HFF-Myc (cell line): ENCODE measurements at regions not wholly inside any gene's neighbourhood (a gene's known extent, or its start where the extent isn't known, plus 50 kb on each side); places are given as distances from the start of the nearest gene placed in this dataset.

ENCODE experiments used
- DNase-seq: peaks from one replicate; pipeline ENCODE4 v3.0.0-alpha.2; 2011; ENCODE audit warnings: low read depth; ENCODE audit errors: extremely low read depth
- H3K4me3 ChIP-seq: replicated peaks from 2 replicates; pipeline ENCODE4 v1.5.1; 2011; ENCODE audit warnings: low read depth, mild to moderate bottlenecking, control low read depth, low read length
- TF ChIP-seq, protein P1 (sequence below): IDR thresholded peaks from 2 replicates; pipeline ENCODE4 v1.5.1; 2012; ENCODE audit warnings: mild to moderate bottlenecking, low read depth, low read length, control low read depth; ENCODE audit errors: missing control alignments

DNA sequence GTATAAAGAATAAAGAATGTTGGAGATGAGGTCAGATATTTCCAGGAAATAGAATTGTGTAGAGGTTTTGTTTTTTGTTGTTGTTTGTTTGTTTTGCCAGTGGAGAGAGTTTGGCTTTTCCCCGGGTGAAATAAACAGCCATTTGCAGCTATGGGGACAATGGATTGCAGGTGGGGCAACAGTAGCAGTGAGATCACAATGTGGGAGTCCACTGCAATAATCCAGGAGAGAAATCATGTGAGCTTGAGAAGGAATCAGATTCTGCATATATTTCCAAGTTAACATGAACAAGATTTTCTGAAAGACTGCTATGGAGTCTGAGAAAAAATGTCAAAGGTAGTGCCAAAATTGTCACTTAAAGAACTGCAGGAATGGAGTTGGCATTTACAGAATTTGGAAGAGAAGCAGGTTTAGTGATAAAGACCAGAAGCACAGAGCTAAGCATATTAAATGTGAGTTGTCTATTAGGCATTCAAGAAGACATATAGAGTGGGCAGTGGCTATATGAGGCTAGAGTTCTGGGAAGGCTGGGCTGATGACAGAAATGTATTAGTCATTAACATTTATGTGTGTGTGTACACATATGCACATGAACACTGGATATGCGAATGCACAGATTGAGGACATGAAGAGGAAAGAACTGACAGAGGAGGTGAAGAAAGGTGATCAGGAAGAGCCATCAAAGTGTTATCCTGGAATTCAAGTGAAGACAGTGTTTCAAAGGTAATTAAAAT, 729.6 kb upstream of the PTBP2 start:
- no peak overlapping the region for H3K4me3 ChIP-seq
- no peak for DNase-seq
- TF ChIP-seq, protein P1, sequence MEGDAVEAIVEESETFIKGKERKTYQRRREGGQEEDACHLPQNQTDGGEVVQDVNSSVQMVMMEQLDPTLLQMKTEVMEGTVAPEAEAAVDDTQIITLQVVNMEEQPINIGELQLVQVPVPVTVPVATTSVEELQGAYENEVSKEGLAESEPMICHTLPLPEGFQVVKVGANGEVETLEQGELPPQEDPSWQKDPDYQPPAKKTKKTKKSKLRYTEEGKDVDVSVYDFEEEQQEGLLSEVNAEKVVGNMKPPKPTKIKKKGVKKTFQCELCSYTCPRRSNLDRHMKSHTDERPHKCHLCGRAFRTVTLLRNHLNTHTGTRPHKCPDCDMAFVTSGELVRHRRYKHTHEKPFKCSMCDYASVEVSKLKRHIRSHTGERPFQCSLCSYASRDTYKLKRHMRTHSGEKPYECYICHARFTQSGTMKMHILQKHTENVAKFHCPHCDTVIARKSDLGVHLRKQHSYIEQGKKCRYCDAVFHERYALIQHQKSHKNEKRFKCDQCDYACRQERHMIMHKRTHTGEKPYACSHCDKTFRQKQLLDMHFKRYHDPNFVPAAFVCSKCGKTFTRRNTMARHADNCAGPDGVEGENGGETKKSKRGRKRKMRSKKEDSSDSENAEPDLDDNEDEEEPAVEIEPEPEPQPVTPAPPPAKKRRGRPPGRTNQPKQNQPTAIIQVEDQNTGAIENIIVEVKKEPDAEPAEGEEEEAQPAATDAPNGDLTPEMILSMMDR: no peak

DNA sequence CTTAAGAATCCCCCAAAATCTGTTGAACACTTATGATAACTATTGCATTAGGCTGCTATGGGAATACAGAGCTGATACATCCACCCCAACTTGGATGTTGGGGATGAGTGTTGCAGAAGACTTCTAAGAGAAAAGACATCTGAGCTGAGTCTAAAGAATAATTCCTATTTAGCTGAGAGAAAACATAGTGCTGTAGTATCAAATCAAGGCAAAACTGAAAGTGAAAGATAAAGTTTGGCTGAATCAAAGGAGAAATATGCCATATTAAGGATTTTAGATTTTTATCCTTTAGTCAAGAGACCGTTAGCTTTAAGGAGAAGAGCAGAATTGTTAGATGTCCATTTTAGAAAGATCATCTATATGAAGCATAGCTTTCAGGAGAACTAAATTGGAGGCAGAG, 726.9 kb upstream of the PTBP2 start:
- DNase-seq: no peak
- TF ChIP-seq, protein P1: no peak
- no peak overlapping the region for H3K4me3 ChIP-seq

DNA sequence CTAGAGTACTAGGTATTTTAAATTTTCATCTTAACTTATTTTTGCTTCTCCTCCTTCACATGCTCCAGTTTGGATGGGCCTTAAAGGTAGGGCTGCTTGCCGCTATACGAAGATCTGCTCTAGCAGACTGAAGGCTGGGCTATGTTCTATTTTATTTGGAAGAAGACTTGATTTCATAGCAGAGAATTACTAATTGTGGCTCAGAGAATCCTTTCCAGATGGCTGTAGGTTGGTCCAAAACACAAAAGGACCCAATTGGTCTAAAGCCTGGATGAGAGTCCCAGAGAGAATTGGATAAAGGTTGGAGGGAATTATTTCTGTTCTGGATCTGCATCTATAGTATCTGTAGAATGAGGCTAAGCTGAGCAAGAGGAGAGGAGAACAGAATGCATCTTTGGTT, 719.4 kb upstream of the PTBP2 start:
- no peak for DNase-seq
- H3K4me3 ChIP-seq: no peak overlapping the region
- TF ChIP-seq, protein P1: no peak

DNA sequence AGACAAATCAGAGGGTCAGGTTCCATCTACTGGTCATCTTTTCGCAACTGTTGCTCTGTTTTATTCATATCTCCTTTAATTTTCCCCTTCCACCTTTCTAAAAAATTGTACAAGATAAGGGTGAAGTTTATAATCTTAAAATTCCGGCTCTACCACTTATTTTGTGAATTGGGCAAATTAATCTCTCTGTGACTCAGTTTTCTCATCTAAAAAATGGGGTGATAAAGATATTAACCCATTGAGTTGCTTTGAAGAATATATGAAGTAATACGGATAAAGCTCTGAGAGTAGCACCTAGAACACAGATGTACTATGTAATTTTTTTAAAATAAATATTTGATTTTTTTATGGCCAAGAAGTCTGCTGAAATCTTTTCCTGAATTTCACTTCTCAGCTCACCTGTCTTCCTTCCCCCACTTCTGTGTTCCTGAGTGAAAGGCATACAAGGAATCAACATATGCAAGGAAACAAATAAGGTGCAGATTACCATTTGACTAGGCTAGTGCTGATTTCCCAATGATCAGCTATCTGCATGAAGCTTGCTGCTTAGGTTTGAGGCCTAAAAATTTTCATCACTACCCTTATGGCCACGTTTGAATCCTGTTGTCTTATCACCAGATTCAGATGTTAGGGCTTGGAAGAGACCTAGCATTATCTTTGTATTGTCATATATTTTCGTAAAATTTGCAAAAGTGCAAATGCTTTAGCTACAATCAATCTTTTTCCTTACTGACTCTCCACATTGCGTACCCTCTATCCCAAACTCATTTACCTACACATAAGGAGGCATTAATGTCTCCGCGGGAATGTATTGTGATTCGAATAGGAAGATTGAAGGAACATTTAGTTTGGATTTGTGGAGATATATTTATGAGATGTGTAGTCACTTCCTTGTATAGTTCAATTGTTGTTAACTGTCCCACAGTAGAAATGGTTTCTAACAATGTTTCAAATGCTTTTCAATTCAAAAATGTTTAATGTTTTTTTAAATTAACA, 718.3 kb upstream of the PTBP2 start:
- DNase-seq: no peak
- H3K4me3 ChIP-seq: no peak overlapping the region
- TF ChIP-seq, protein P1: no peak

DNA sequence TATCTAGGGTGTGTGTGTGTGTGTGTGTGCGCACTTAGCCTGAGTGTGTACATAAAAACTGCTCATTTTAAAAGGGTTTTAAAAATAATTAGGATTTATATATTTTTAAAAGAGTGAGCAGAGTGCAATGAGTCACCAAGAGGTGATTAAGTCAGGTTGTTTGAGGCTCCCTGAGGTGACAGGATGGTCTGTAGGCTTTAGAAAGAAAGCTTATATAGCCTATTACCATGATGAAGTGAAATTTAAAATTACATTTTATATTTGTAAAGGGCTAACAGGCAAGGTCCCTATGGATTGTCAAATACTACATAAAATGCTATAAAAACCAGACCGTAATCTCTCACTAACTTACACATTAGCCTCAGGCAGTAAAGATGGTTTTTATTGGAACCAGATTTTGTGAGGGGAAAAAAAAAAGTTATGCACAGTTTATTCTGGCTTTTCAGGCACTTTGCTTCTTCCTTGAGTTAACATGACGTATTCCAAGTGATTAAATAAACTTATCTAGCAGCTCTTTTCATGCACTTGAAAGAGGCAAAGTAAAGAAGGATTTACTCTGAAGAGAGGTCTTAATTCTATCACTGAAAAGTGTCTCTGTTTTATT, 711.7 kb upstream of the PTBP2 start:
- DNase-seq: no peak
- TF ChIP-seq, protein P1: no peak

DNA sequence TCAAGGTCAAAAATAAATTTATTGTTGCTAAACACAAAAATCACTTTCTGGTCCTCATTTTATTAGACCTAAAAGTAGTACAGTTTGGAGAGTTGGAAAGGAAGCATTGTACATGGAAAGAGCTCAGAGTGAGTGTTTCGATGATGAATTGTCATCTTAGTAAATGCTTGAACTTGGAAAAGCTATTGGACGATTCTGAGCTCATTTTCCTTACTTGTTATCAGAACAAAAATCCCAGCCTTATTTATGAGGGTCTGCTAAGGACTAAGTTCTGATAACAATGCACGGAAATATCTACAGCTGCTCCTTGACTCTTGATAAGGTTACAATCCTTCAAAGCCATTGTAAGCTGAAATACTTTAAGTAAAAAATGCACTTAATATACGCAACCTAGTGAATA, 710.0 kb upstream of the PTBP2 start:
- no peak overlapping the region for H3K4me3 ChIP-seq
- TF ChIP-seq, protein P1: no peak

More for the DNA sequence above, 711.7 kb upstream of the PTBP2 start:
- no peak overlapping the region for H3K4me3 ChIP-seq

More for the DNA sequence above, 710.0 kb upstream of the PTBP2 start:
- DNase-seq: no peak
